ENCODE measurements at regions not wholly inside any gene's neighbourhood (a gene's known extent, or its start where the extent isn't known, plus 50 kb on each side); places are given as distances from the start of the nearest gene placed in this dataset.

GRCh38 chr12:78611504-78611903, 253.1 kb upstream of the SYT1 start:
- no peak for DNase-seq

GRCh38 chr12:78612190-78612589, 252.4 kb upstream of the SYT1 start:
- DNase-seq: no peak

GRCh38 chr12:78617683-78618082, 246.9 kb upstream of the SYT1 start:
- DNase-seq: no peak

GRCh38 chr12:78622529-78623195, 241.9 kb upstream of the SYT1 start:
- no peak for DNase-seq

GRCh38 chr12:78628491-78629100, 236.0 kb upstream of the SYT1 start:
- DNase-seq: no peak

- DNase-seq: no peak
Measured at GRCh38 chr12:78636231-78636855, 228.2 kb upstream of the SYT1 start.

GRCh38 chr12:78641837-78642423, 222.6 kb upstream of the SYT1 start:
- no peak for DNase-seq

GRCh38 chr12:78645956-78646355, 218.6 kb upstream of the SYT1 start:
- no peak for DNase-seq

GRCh38 chr12:78651755-78652154, 212.8 kb upstream of the SYT1 start:
- no peak for DNase-seq

GRCh38 chr12:78666584-78666983, 198.0 kb upstream of the SYT1 start:
- DNase-seq: no peak

GRCh38 chr12:78671295-78671694, 193.3 kb upstream of the SYT1 start:
- DNase-seq: no peak

- peak in 1 of 2 experiments; percentile 6 for DNase-seq
Measured at GRCh38 chr12:78672033-78672432, 192.5 kb upstream of the SYT1 start.

- DNase-seq: no peak
Measured at GRCh38 chr12:78674311-78675090, 190.1 kb upstream of the SYT1 start.

- DNase-seq: peak in 1 of 2 experiments; percentile 55
Measured at GRCh38 chr12:78680596-78680995, 184.0 kb upstream of the SYT1 start.

GRCh38 chr12:78683031-78683430, 181.5 kb upstream of the SYT1 start:
- DNase-seq: no peak

- no peak for DNase-seq
Measured at GRCh38 chr12:78683626-78684025, 180.9 kb upstream of the SYT1 start.

GRCh38 chr12:78684419-78684818, 180.2 kb upstream of the SYT1 start:
- DNase-seq: peak; percentile 12 to 85

- no peak for DNase-seq
Measured at GRCh38 chr12:78695749-78696148, 168.8 kb upstream of the SYT1 start.

- DNase-seq: no peak
Measured at GRCh38 chr12:78696267-78696666, 168.3 kb upstream of the SYT1 start.

- no peak for DNase-seq
Measured at GRCh38 chr12:78697817-78698415, 166.7 kb upstream of the SYT1 start.

- no peak for DNase-seq
Measured at GRCh38 chr12:78698747-78699146, 165.8 kb upstream of the SYT1 start.

GRCh38 chr12:78700565-78700964, 164.0 kb upstream of the SYT1 start:
- DNase-seq: no peak

All from NCI-H2081 (cell line).